K562 (cell line): ENCODE measurements at regions not wholly inside any gene's neighbourhood (a gene's known extent, or its start where the extent isn't known, plus 50 kb on each side); places are given as distances from the start of the nearest gene placed in this dataset.

Experiments used
- CCNT2 ChIP-seq: IDR thresholded peaks from 2 replicates; pipeline ENCODE4 v1.6.1; 2011; ENCODE audit warnings: borderline replicate concordance, low read depth, mild to moderate bottlenecking, moderate library complexity, mixed read lengths, low read length; ENCODE audit not compliant: insufficient read length; ENCODE audit errors: extremely low read depth
- CHD4 ChIP-seq: fragments of 200-600 bp; sonication (generic); IDR thresholded peaks from 3 replicates; pipeline ENCODE4 v1.6.1; 2012; ENCODE audit warnings: low read depth, mild to moderate bottlenecking, mixed read lengths, low read length, inconsistent platforms; ENCODE audit not compliant: insufficient read depth, insufficient replicate concordance, poor library complexity, severe bottlenecking
- CREB1 ChIP-seq, 2 experiments: sonication (generic) in 1 of 2; formaldehyde crosslinking in 1 of 2; IDR thresholded peaks; 2 replicates each; pipeline versions ENCODE4 v1.6.1 to v1.8.0; 2012 to 2022; ENCODE audit warnings: inconsistent platforms in 1 of 2, mild to moderate bottlenecking in 1 of 2, missing genetic modification reagents in 1 of 2, moderate library complexity in 1 of 2
- DNMT1 ChIP-seq: fragments of 450-650 bp; IDR thresholded peaks from 2 replicates; pipeline ENCODE4 v1.6.1; 2016; ENCODE audit warnings: antibody characterized with exemption, mild to moderate bottlenecking
- EGR1 ChIP-seq: fragments of 450-650 bp; conservative IDR thresholded peaks from 2 replicates; pipeline ENCODE4 v1.6.1; 2017; ENCODE audit warnings: mild to moderate bottlenecking
- EWSR1 ChIP-seq: fragments of 450-650 bp; IDR thresholded peaks from 2 replicates; pipeline ENCODE4 v1.6.1; 2018; ENCODE audit warnings: borderline replicate concordance, mild to moderate bottlenecking, low read depth, moderate library complexity; ENCODE audit not compliant: partially characterized antibody
- HDAC2 ChIP-seq: fragments of 450-650 bp; IDR thresholded peaks from 2 replicates; pipeline ENCODE4 v1.6.1; 2016; ENCODE audit warnings: mild to moderate bottlenecking
- HDAC6 ChIP-seq: IDR thresholded peaks from 2 replicates; pipeline ENCODE4 v1.6.1; 2012; ENCODE audit warnings: low read depth, mild to moderate bottlenecking, control low read depth, inconsistent platforms, low read length, moderate library complexity
- HDAC8 ChIP-seq: fragments of 450-650 bp; IDR thresholded peaks from 2 replicates; pipeline ENCODE4 v1.6.1; 2016; ENCODE audit warnings: mild to moderate bottlenecking, missing genetic modification characterization, moderate library complexity, missing compliant biosample characterization
- HNRNPL ChIP-seq: fragments of 200-400 bp; formaldehyde crosslinking; IDR thresholded peaks from 2 replicates; pipeline ENCODE4 v1.6.1; 2017; ENCODE audit warnings: low read depth, mild to moderate bottlenecking, low read length
- JUNB ChIP-seq: fragments of 450-650 bp; formaldehyde crosslinking; conservative IDR thresholded peaks from 2 replicates; pipeline ENCODE4 v1.4.0; 2020; ENCODE audit warnings: mild to moderate bottlenecking
- NUFIP1 ChIP-seq: fragments of 450-650 bp; IDR thresholded peaks from 2 replicates; pipeline ENCODE4 v1.6.1; 2018; ENCODE audit not compliant: partially characterized antibody
- PCBP1 ChIP-seq: fragments of 200-400 bp; formaldehyde crosslinking; IDR thresholded peaks from 2 replicates; pipeline ENCODE4 v1.6.1; 2018; ENCODE audit warnings: mild to moderate bottlenecking, low read depth, low read length; ENCODE audit not compliant: poor library complexity, severe bottlenecking
- RFX1 ChIP-seq: fragments of 450-650 bp; IDR thresholded peaks from 2 replicates; pipeline ENCODE4 v1.6.1; 2016; ENCODE audit warnings: mild to moderate bottlenecking, moderate library complexity
- SIRT6 ChIP-seq: IDR thresholded peaks from one replicate; pipeline ENCODE4 v1.6.1; 2012; ENCODE audit warnings: low read depth, mild to moderate bottlenecking, control low read depth, inconsistent platforms, low read length, moderate library complexity
- SMARCB1 ChIP-seq: IDR thresholded peaks from 2 replicates; pipeline ENCODE4 v1.6.1; 2011; ENCODE audit warnings: improper control_type of control experiment, low read depth; ENCODE audit not compliant: insufficient read length
- SREBF1 ChIP-seq: fragments of 150-350 bp; IDR thresholded peaks from 2 replicates; pipeline ENCODE4 v1.6.1; 2014; ENCODE audit warnings: antibody characterized with exemption, low read depth, low read length, borderline replicate concordance
- TRIM24 ChIP-seq, 2 experiments: fragments of 450-650 bp; IDR thresholded peaks; 2 replicates each; pipeline ENCODE4 v1.6.1; 2016
- ZNF586 ChIP-seq: fragments of 450-650 bp; formaldehyde crosslinking; conservative IDR thresholded peaks from 2 replicates; pipeline ENCODE4 v1.4.0; 2020; ENCODE audit warnings: mild to moderate bottlenecking, moderate library complexity
- TF ChIP-seq, protein P1 (sequence below): sonication (generic); formaldehyde crosslinking; IDR thresholded peaks from 2 replicates; pipeline ENCODE4 v1.8.1; 2023; ENCODE audit warnings: mild to moderate bottlenecking, missing genetic modification reagents
- TF ChIP-seq, protein P2 (sequence below), 2 experiments: IDR thresholded peaks; 2 replicates each; pipeline ENCODE4 v1.6.1; 2011; ENCODE audit warnings: borderline replicate concordance in 1 of 2, control low read depth in 1 of 2, low read depth in 1 of 2, low read length in 1 of 2, mild to moderate bottlenecking in 1 of 2, mixed read lengths in 1 of 2, moderate library complexity in 1 of 2; ENCODE audit not compliant: insufficient read depth in 1 of 2, insufficient read length in 1 of 2, poor library complexity in 1 of 2, severe bottlenecking in 1 of 2; ENCODE audit errors: extremely low read depth in 1 of 2
- TF ChIP-seq, protein P3 (sequence below): fragments of 450-650 bp; IDR thresholded peaks from 2 replicates; pipeline ENCODE4 v1.7.1; 2018; ENCODE audit warnings: mild to moderate bottlenecking, low read depth; ENCODE audit not compliant: partially characterized antibody
- TF ChIP-seq, protein P4 (sequence below): sonication (generic); formaldehyde crosslinking; IDR thresholded peaks from 2 replicates; pipeline ENCODE4 v1.9.0; 2022; ENCODE audit warnings: mild to moderate bottlenecking, missing genetic modification reagents

- no peak for TF ChIP-seq HDAC8 (tag)
- TF ChIP-seq SREBF1: no peak
- no peak for TF ChIP-seq SIRT6
- TF ChIP-seq EGR1: no peak
- no peak for TF ChIP-seq CHD4
- TF ChIP-seq HDAC6: no peak
- no peak for TF ChIP-seq HDAC2
- TF ChIP-seq RFX1: no peak
- TF ChIP-seq JUNB (CRISPR knock-in tag): no peak
- TF ChIP-seq CREB1 (IDR thresholded peaks at IDR 0.05): peak; percentile 13; the same call in 1 of the 2 replicates
- 0 out of 2 replicates have a peak, but pooled peaks have one; percentile 22 for TF ChIP-seq CREB1 (CRISPR knock-in tag; IDR thresholded peaks at IDR 0.05)
- no peak for TF ChIP-seq ZNF586 (CRISPR knock-in tag)
- TF ChIP-seq HNRNPL: no peak
- TF ChIP-seq, protein P1, sequence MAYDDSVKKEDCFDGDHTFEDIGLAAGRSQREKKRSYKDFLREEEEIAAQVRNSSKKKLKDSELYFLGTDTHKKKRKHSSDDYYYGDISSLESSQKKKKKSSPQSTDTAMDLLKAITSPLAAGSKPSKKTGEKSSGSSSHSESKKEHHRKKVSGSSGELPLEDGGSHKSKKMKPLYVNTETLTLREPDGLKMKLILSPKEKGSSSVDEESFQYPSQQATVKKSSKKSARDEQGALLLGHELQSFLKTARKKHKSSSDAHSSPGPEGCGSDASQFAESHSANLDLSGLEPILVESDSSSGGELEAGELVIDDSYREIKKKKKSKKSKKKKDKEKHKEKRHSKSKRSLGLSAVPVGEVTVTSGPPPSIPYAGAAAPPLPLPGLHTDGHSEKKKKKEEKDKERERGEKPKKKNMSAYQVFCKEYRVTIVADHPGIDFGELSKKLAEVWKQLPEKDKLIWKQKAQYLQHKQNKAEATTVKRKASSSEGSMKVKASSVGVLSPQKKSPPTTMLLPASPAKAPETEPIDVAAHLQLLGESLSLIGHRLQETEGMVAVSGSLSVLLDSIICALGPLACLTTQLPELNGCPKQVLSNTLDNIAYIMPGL: no peak
- TF ChIP-seq, protein P2, sequence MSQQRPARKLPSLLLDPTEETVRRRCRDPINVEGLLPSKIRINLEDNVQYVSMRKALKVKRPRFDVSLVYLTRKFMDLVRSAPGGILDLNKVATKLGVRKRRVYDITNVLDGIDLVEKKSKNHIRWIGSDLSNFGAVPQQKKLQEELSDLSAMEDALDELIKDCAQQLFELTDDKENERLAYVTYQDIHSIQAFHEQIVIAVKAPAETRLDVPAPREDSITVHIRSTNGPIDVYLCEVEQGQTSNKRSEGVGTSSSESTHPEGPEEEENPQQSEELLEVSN (IDR thresholded peaks at IDR 0.05; ENCODE audit: borderline replicate concordance in 1 of 2, extremely low read depth in 1 of 2, insufficient read depth in 1 of 2, insufficient read length in 1 of 2, low read depth in 1 of 2, low read length in 1 of 2, poor library complexity in 1 of 2, severe bottlenecking in 1 of 2): peak in 1 of 2 experiments; percentile 29
- no peak for TF ChIP-seq NUFIP1
- no peak for TF ChIP-seq EWSR1
- no peak for TF ChIP-seq TRIM24 (IDR thresholded peaks at IDR 0.05)
- no peak for TF ChIP-seq SMARCB1
- TF ChIP-seq, protein P3, sequence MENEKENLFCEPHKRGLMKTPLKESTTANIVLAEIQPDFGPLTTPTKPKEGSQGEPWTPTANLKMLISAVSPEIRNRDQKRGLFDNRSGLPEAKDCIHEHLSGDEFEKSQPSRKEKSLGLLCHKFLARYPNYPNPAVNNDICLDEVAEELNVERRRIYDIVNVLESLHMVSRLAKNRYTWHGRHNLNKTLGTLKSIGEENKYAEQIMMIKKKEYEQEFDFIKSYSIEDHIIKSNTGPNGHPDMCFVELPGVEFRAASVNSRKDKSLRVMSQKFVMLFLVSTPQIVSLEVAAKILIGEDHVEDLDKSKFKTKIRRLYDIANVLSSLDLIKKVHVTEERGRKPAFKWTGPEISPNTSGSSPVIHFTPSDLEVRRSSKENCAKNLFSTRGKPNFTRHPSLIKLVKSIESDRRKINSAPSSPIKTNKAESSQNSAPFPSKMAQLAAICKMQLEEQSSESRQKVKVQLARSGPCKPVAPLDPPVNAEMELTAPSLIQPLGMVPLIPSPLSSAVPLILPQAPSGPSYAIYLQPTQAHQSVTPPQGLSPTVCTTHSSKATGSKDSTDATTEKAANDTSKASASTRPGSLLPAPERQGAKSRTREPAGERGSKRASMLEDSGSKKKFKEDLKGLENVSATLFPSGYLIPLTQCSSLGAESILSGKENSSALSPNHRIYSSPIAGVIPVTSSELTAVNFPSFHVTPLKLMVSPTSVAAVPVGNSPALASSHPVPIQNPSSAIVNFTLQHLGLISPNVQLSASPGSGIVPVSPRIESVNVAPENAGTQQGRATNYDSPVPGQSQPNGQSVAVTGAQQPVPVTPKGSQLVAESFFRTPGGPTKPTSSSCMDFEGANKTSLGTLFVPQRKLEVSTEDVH: no peak
- TF ChIP-seq, protein P4, sequence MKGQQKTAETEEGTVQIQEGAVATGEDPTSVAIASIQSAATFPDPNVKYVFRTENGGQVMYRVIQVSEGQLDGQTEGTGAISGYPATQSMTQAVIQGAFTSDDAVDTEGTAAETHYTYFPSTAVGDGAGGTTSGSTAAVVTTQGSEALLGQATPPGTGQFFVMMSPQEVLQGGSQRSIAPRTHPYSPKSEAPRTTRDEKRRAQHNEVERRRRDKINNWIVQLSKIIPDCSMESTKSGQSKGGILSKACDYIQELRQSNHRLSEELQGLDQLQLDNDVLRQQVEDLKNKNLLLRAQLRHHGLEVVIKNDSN (CRISPR knock-in tag): no peak
- no peak for TF ChIP-seq DNMT1
- no peak for TF ChIP-seq PCBP1
- TF ChIP-seq CCNT2: no peak
Observed at GRCh38 chr6:26202201-26202611, 115.0 kb downstream of the HFE start (continued).
